ENCODE measurements at regions not wholly inside any gene's neighbourhood (a gene's known extent, or its start where the extent isn't known, plus 50 kb on each side); places are given as distances from the start of the nearest gene placed in this dataset.

GRCh38 chr21:28779914-28780313 is 212.8 kb downstream of the LTN1 start:
- H3K4me3 ChIP-seq (replicated peaks; ENCODE audit: low read depth, low read length): no peak overlapping the region
- no peak for TF ChIP-seq CTCF (IDR thresholded peaks at IDR 0.05; ENCODE audit: low read depth, low read length, missing control alignments)
- DNase-seq (ENCODE audit: extremely low read depth, low read depth): no peak

GRCh38 chr21:28776251-28776650 is 216.4 kb downstream of the LTN1 start:
- no peak for DNase-seq (ENCODE audit: extremely low read depth, low read depth)
- TF ChIP-seq CTCF (IDR thresholded peaks at IDR 0.05; ENCODE audit: low read depth, low read length, missing control alignments): no peak
- H3K4me3 ChIP-seq (replicated peaks; ENCODE audit: low read depth, low read length): no peak overlapping the region

GRCh38 chr21:28775071-28775470 is 217.6 kb downstream of the LTN1 start:
- no peak for DNase-seq (ENCODE audit: extremely low read depth, low read depth)
- no peak overlapping the region for H3K4me3 ChIP-seq (replicated peaks; ENCODE audit: low read depth, low read length)
- TF ChIP-seq CTCF (IDR thresholded peaks at IDR 0.05; ENCODE audit: low read depth, low read length, missing control alignments): no peak

- no peak for TF ChIP-seq CTCF (IDR thresholded peaks at IDR 0.05; ENCODE audit: low read depth, low read length, missing control alignments)
- H3K4me3 ChIP-seq (replicated peaks; ENCODE audit: low read depth, low read length): no peak overlapping the region
- DNase-seq (ENCODE audit: extremely low read depth, low read depth): no peak
These were observed 219.6 kb downstream of the LTN1 start for GRCh38 chr21:28773036-28773435.

GRCh38 chr21:28771790-28772501 is 220.7 kb downstream of the LTN1 start:
- peak; percentile 72 for DNase-seq (ENCODE audit: extremely low read depth, low read depth)
- H3K4me3 ChIP-seq (replicated peaks; ENCODE audit: low read depth, low read length): 0 out of 2 replicates have a peak overlapping the region, but pooled peaks have one; percentile 1
- TF ChIP-seq CTCF (IDR thresholded peaks at IDR 0.05; ENCODE audit: low read depth, low read length, missing control alignments): no peak

GRCh38 chr21:28770867-28771661 is 221.6 kb downstream of the LTN1 start:
- no peak for TF ChIP-seq CTCF (IDR thresholded peaks at IDR 0.05; ENCODE audit: low read depth, low read length, missing control alignments)
- H3K4me3 ChIP-seq (replicated peaks; ENCODE audit: low read depth, low read length): no peak overlapping the region
- DNase-seq (ENCODE audit: extremely low read depth, low read depth): no peak

Measured in HFF-Myc (cell line).